Sigmoid colon (tissue), 4 donors: ENCODE measurements at regions not wholly inside any gene's neighbourhood (a gene's known extent, or its start where the extent isn't known, plus 50 kb on each side); places are given as distances from the start of the nearest gene placed in this dataset.

Experiments
- POLR2AphosphoS5 ChIP-seq, 4 donors: sonication (generic); formaldehyde crosslinking; IDR thresholded peaks; one replicate each; pipeline ENCODE4 v1.6.1; 2017; ENCODE audit warnings: antibody characterized with exemption in 4 of 4
- TF ChIP-seq, protein P1 (sequence below), 4 experiments: fragments of 450-650 bp in 3 of 4; fragments of 200-600 bp in 1 of 4; IDR thresholded peaks; one replicate each; pipeline ENCODE4 v1.5.1; 2016 to 2019; ENCODE audit warnings: antibody characterized with exemption in 4 of 4, mild to moderate bottlenecking in 3 of 4, moderate library complexity in 2 of 4

DNA sequence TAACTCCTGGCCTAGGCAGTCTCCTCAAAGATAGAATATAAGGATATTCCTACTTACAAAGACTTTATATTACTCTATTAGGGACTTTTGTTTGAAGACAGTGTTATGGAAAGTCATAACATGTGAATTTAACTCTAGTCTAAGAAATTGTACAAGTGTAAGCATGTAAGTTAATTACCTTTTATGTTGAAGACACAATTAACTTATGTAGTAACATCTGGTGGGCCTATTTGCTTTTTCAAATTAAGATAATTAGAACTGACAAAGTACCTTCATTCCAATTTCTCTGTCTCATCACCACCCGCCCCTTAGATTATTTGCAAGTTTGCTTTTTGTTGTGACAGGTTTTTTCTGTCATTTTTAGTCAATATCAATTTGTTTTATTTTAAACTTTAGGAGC is 126.0 kb upstream of the THSD7A start:
- TF ChIP-seq, protein P1, sequence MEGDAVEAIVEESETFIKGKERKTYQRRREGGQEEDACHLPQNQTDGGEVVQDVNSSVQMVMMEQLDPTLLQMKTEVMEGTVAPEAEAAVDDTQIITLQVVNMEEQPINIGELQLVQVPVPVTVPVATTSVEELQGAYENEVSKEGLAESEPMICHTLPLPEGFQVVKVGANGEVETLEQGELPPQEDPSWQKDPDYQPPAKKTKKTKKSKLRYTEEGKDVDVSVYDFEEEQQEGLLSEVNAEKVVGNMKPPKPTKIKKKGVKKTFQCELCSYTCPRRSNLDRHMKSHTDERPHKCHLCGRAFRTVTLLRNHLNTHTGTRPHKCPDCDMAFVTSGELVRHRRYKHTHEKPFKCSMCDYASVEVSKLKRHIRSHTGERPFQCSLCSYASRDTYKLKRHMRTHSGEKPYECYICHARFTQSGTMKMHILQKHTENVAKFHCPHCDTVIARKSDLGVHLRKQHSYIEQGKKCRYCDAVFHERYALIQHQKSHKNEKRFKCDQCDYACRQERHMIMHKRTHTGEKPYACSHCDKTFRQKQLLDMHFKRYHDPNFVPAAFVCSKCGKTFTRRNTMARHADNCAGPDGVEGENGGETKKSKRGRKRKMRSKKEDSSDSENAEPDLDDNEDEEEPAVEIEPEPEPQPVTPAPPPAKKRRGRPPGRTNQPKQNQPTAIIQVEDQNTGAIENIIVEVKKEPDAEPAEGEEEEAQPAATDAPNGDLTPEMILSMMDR (IDR thresholded peaks at IDR 0.05): no peak
- no peak for TF ChIP-seq POLR2AphosphoS5 (IDR thresholded peaks at IDR 0.05)
